GM21576 (cell line): ENCODE measurements at regions not wholly inside any gene's neighbourhood (a gene's known extent, or its start where the extent isn't known, plus 50 kb on each side); places are given as distances from the start of the nearest gene placed in this dataset.
"Not testable (repeated sequence)": the region's sequence is repeated elsewhere in the genome, so short reads cannot be mapped to it uniquely, and the experiment has no call there.

Experiments
- ATAC-seq: cut with Tn5 transposase; IDR thresholded peaks from one replicate; pipeline ENCODE4 v1.9.1; 2021; ENCODE audit warnings: mild to moderate bottlenecking, moderate library complexity; ENCODE audit not compliant: unreplicated experiment

DNA sequence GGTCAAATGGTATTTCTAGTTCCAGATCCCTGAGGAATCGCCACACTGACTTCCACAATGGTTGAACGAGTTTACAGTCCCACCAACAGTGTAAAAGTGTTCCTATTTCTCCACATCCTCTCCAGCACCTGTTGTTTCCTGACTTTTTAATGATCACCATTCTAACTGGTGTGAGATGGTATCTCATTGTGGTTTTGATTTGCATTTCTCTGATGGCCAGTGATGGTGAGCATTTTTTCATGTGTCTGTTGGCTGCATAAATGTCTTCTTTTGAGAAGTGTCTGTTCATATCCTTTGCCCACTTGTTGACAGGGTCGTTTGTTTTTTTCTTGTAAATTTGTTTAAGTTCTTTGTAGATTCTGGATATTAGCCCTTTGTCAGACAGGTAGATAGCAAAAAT is 269.9 kb upstream of the NREP start:
- ATAC-seq, result not testable (repeated sequence)

DNA sequence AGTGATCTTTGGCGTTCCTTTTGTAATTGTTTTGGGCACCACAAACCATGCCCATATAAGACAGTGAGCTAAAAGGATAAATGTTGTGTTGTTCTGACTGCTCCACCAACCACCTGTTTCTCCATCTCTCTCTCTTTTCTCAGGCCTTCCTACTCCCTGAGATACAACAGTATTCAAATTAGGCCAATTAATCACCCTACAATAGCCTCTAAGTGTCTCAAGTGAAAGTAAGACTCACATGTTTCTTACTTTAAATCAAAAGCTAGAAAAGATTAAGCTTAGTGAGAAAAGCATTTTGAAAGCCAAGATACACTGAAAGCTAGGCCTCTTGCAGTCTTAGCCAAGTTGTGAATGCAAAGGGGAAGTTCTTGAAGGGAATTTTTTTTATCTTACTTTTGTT is 268.8 kb upstream of the NREP start:
- peak; percentile 68 for ATAC-seq

DNA sequence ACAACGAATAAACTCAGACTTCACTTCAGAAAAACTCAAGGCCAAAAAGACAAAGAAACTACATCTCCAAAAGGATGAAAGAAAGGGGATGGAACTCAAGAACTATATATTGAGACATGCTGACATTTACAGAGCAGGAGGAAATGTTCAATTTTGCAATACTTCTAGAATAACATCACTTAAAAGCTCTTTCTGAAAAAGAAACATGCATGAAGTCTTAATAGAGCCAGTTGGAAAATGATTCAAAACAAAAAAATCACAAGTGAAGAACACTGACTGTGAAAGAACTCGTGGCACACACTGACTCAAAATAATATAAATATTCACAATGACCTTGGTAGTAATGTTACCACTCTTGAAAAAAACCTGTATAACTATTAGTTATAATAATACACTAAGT is 267.8 kb upstream of the NREP start:
- no peak for ATAC-seq

DNA sequence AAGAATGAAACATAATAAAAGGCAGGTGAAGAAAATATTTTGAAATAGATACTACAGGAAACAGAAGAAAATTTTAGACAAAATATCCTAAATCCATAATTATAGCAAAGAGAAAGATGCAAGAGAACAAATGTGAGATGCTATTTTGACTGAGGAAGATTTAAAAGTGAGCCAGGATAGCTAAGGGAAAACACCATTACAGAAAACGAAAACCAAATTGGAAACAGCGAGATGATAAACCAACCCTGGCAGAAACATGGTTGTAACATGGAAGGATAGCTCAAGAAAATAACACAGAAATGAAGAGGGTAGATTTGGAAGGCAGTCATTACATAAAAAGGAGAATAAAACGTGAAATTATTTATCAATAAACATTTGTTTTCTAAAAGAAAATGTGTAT is 267.2 kb upstream of the NREP start:
- no peak for ATAC-seq

DNA sequence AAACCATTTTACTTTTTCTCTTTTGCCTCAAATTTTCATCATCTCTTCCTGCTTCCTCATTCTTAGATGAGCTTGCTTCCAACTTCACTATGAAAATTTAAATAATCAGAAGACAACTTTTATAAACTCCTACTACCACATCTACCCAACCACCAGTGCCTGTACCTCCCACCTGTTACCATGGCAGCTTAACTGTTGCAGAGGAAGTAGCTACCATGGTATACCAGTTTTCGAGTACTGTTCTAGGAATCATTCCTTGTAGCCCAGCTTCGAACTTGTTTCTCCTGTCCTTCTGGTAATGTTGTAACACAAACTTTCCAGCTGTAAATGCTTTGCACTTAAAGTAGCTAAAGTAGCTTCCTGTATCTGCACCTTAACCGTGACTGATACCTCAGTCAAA is 266.8 kb upstream of the NREP start:
- no peak for ATAC-seq

DNA sequence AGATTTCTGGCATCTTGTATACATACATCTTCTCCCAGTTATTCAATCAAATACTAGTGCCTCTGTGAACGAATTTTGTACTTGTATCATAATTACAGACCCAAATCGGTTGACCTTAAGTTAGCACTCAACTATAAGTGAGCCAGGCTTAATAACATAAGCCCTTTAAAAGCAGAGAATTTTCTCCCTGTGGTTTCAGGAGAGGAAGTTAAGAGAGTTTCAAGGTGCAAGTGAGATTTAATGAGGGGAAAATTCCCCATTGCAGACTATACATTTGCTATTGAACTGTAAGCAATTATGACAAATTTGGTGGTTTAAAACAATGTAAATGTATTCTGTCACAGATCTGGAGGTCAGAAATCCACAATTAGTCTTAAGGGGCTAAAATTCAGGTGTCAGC is 261.9 kb upstream of the NREP start:
- no peak for ATAC-seq

DNA sequence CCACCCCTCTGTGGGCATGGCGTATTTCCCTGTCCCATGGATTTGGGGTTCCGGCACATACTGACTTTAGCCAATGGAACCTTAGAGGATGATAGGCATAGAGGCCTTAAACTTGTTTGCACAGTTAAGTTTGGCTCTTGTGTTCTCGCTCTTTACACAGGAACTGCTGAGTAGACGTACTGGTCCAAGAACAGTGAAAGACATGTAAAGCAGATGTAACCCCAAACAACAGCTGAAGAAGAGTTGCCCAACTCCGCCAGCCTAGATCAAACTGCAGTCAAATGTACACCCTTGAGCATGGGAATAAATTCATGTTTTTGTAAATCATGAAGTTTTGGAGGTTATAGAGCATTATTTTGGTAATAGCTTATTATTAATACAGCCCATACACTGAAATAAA is 260.0 kb upstream of the NREP start:
- ATAC-seq, result no peak

DNA sequence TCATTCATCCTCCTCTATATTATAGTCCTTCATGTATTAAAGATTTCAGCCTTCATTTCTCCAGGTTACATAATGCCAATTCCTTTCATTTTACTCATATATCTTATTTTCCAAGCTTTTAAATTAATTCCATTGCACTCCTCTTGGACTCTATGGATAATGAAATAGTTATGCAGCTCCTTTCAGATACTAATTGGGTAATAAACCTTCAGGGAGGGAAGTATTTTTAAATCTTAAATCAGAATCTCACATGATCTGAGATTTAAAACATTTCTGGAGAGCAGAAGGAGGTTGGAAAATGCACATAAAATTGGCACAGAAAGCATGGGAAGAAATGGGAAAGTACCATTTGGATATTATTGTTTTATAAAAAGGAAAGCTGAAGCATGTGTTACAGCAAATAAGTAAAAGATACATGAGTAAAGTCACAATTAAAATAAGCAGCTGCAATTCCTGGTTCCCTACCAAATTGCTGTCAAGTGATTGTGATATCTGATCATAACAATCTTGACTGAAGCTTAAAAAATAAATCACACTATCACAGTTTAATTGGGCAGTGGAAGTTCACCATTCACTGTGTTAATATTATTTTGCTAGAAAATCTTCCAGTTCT is 257.9 kb upstream of the NREP start:
- ATAC-seq, result no peak

DNA sequence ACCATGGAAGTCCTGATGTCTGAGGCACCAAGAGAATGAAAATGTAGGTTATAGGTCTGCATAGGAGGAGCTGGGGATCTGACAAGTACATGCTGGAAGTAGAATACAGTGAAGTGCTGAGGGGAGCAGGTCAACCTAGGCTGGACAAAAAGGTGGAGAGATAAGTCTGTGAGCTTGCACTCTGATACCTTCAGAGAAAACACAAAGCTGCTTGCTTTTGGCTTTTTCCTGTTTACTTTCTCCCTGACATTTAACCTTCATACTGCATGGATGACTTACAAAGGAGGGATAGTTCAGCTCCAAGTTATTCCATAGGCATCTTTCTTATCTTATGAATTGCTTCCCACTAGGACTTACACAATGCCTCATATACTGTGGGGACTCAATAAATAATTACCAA is 256.7 kb upstream of the NREP start:
- no peak for ATAC-seq

DNA sequence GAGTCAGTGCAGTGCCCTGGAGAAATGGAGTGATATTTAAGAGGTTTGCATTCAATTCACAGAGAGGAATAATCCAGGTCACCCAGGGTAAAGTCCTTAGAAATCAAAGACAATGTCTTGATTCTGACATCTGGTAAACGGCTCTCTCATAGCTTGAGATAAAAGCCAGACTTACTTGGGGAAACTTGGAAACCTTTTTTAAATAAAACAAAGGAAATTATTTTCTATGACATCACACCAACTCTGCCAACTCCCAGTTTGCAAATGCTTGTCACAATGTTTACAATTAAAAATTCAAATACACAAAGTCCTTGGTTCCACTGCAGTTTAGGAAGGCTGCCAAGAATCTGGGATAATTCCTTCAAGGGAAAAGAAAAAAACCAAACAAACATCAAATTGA is 255.1 kb upstream of the NREP start:
- ATAC-seq, result no peak

DNA sequence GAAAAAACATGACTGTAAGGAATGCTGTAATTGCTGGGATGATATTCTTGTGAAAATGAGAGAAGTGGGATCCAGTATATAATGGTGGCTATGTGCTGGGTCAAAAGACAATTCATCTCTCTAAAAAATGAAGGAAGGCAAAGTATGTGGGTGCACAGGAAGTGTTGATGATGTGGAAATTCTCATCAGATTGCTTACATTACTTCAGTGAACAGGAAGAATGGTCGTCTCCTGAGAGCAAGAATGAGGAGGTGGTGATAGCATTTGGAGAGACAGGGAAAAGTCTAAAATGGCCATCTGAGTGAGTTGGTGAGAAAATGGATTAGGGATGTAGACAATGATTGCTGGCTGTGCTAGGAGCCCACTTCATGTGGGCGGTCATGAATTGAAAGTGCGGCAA is 253.5 kb upstream of the NREP start:
- no peak for ATAC-seq

DNA sequence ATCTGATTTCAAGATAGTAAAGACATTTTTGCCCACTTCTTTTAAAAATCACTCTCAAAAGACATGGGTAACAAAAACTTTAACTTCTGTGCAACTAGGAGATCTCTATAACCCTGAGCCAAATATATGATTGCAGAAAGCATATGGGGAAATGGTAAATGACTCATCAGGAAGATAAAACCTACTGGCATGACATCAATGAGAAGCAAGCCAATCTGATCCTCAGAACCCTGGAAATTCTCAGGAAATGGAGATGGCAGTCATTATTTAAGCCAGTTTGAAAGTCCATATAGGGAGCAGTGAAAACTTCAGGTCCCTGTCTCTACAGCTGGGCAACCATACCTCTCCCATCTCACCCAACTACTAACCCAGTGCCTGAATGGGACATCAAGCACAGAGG is 249.7 kb upstream of the NREP start:
- no peak for ATAC-seq

DNA sequence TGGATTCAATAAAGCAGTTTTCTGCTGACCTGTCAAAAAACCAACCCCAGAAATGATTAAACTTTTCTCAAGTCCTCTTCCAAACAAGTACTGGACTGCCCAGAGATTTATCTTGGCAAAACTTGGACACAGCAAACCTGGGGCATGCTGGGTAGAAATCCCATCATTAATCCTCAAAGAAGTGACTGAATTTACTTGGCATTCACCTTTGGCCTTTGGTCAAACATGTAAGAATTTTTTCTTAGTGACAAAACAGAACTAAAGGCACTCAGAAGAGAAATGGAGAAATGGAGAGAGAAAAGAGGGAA is 248.6 kb upstream of the NREP start:
- no peak for ATAC-seq

DNA sequence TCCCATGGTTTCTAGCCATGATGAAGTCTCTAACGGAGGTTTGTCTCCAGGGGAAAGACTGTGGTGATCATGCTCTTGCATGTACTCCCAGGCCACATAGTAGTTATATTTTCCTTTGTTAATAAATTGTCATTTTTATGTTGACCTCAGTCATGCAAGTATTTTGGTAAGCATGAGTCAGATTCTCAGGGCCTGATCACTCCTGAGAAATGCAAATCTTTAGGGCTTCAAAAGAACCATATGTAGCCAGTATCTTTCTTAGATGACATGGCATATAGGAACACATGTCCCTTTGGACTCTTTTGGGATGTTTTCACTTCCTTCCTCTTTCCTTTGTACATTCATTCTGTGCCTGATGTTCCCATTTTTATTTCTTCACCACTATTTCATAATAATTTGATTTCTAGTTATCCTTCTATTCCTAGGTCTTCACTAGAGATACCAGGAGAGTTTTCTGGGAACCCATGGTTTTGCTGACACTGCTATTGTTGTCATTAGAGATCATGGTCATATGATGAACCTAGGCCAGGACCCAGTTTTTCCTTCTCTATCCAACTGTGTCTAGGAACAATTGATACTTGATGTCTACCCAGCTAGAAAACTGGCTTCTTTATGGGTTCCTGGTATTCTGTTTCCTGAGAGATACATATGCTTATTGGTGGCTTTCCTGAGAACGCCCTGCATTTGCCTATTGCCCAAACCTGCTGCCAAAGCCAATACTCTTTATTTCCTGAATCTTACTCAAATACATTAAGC is 248.1 kb upstream of the NREP start:
- peak; percentile 82 for ATAC-seq

DNA sequence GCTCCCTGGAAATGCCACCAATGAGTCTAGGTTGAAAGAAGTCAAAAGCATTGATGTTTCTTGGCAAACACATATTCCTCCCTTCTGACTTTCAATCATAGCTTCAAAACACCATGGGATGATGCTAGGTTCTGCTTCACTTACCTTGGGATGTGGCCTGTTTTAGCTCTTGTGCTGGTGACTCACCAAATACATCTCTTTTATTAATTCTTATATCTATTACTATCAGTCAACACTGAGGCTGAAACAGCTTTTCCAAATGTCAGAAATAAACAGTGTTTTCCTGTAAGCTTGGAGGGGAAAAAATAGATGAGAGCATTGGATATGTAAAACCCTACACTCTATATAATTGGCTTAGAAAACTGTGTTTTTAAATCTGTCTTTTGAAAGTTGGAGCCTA is 245.4 kb upstream of the NREP start:
- no peak for ATAC-seq

DNA sequence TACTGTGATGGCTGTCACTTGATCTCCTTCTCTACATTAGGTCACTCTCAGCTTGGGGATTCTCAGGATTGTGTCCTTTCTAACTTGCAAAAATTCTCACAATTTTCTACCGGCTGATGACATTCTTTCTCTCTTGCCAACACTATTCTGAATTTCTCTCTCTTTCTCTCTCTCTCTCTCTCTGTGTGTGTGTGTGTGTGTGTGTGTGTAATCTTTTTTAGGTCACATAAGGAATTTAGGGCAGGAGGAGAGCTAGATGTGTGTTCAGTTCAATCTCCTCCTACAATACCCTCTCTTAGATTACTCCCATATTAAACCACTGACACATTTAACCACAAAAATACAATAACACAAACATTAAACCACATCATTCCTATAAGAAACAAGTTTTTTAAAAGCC is 242.3 kb upstream of the NREP start:
- ATAC-seq, result no peak

DNA sequence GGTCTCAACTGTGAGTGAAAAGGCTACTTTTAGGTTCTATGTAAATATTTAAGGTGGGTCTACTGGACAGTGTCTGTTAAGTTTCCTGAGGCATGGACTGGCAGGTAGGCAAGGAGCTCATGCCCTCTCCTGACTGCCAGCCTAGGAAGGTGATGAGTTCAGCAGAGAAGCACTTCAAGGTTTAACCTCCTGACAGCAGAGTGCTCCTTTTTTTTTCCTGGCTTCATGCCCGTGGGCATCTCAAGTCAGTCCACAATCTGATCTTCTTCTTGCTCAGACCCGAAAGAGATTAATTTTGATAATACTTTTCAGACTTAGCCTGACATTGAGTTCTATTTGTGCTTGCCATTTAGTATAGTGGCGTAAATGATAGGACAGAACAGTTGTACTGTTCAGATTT is 241.9 kb upstream of the NREP start:
- no peak for ATAC-seq

DNA sequence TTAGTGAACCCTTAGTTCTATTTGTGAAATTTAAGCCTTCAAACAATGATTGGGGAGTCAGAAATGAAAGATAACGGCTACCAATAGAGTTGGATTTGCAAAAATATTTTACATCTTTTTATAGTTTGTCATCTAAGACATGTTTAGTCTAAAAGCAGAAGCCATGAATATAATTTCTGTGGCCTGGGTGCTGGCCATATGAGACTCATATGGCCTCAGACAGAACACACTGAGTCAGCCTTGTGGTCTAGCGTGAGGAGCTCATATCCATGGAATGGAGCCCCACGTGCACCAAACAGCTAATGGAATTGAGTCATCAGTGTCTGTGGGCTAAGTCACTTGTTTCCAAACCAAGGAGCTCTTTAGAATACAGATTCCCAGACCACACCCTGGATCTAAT is 240.7 kb upstream of the NREP start:
- ATAC-seq, result no peak

DNA sequence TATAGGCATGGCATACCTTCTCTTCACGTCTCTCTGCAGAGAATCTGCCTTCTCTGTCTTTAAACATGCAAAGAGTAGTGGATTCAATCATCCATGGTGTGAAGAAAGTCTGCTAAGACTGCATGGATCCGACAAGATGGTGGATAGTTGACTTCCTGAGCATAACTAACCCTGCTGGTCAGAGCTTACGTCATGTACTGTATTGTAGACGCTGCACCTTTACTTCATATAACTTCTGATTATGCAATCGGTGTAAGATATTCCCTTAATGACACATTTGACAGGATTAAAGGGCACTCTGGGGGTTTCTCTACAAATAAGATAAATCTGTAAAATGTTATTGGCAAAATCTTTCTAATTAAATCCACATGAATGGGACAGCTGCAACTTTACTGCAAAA is 240.3 kb upstream of the NREP start:
- ATAC-seq, result no peak

DNA sequence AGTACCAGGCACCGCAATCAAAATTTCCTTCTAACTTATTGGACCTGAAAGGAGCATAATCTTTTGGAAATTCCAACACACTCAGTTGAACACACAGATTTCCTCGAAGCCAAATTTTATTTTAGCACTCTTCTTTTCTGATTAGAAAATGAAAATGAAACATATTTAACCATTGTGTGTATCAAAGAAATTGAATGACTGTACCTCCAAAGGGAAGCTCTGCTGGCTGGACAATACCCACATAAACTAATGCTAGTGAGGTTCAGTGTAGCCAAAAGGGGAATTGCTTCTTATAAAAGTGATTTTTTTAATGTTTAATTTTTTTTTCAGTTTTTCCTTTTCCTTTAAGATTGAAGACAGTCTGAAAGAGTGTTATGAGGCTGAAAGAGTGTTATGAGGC is 239.6 kb upstream of the NREP start:
- ATAC-seq, result no peak

DNA sequence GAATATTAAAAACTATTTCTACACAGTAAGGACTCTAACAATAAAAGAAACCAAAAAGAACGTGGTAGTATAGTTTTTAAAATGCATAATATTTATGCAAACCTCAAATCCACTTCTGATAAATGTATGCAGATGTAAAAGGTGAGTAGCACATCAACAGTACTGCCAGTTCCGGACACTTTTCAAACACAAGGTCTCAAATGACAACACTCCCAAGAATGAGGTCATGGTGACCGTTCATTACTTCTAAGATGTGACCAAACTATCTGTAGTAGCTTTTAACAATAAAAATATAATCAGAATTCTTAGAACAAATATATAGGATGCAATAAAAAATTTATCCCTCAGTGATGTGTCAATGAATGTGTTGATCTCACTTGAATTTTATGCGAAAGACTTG is 238.7 kb upstream of the NREP start:
- no peak for ATAC-seq

DNA sequence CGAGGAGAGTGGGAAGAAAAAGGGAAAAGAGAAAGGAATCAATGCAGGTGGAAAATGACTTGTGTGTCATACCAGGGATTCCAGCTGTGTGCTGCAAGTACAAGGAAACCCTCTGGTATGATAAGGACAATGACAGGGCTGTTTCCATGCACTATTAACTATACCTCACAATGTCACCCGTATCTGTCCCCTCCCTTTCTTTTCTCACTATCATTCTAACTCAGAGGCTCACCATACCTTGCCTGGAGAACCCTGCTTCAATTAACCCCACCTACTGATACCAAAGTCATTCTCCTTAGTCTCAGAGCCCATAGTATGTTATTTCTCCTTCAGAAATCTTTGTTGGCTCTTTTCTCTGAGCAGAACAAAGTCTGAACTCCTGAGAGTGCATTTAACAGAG is 236.2 kb upstream of the NREP start:
- peak; percentile 52 for ATAC-seq

DNA sequence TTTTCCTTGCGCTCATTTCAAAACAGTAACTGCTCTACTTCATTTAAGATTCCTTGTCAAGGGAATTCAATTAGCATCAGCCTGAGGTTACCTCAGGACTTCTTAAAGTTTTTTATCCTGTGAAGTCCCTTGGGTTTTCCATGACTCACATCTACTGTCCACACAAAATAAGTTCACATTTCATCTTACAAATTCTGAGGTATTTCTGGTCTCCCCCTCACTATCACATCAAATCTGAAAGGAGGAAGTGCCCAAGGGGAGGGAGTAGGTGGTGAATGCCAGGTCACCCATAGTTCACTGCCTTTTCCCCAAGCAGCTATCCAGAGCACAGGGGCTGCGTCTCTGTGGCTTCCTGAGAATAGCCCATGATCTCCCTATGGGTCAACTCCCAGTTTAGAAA is 227.1 kb upstream of the NREP start:
- ATAC-seq, result peak; percentile 55
